ENCODE measurements at regions not wholly inside any gene's neighbourhood (a gene's known extent, or its start where the extent isn't known, plus 50 kb on each side); places are given as distances from the start of the nearest gene placed in this dataset.
"Not testable (repeated sequence)": the region's sequence is repeated elsewhere in the genome, so short reads cannot be mapped to it uniquely, and the experiment has no call there.

GRCh38 chr2:49611796-49612195, 457.5 kb upstream of the FSHR start:
- not testable (repeated sequence) for H3K23ac ChIP-seq (ENCODE audit: low read length); H2BK5ac ChIP-seq (ENCODE audit: low read depth, low read length, poor library complexity)

GRCh38 chr2:49600524-49600923, 446.2 kb upstream of the FSHR start:
- WGBS (ENCODE audit: extremely low coverage, insufficient coverage, insufficient read length) = no CpG with 5 or more reads among the region's 3 CpGs
- Histone ChIP-seq H2BK5ac (ENCODE audit: low read depth, low read length, poor library complexity) (no peak overlapping the region), H3K36me3 (ENCODE audit: control insufficient read depth in 1 of 2, insufficient read depth in 2 of 2, low read length in 2 of 2) (no peaks in the 10 kb centered on the region), H3K79me2 (ENCODE audit: control insufficient read depth, insufficient read depth, low read length, poor library complexity) (no peaks in the 10 kb centered on the region), H3K4me3 (ENCODE audit: low read depth, low read length) (no peak overlapping the region), H4K91ac (ENCODE audit: low read depth, low read length) (no peak overlapping the region), H3K9me3 (ENCODE audit: insufficient read depth, low read depth, low read length) (no peaks in the 10 kb centered on the region), H3K9ac (ENCODE audit: low read length) (no peak overlapping the region), H3K27ac (ENCODE audit: low read depth, low read length) (no peak overlapping the region), H4K12ac (ENCODE audit: low read depth, low read length) (no peak overlapping the region), H2BK120ac (ENCODE audit: insufficient read depth, low read length, poor library complexity) (no peak overlapping the region), H3K4ac (ENCODE audit: low read depth, low read length) (no peak overlapping the region), H3K4me2 (ENCODE audit: low read length) (no peak overlapping the region), H3K4me1 (ENCODE audit: control insufficient read depth in 1 of 2, insufficient read depth in 2 of 2, low read length in 2 of 2) (no peaks in the 10 kb centered on the region), H3K14ac (ENCODE audit: low read length) (no peak overlapping the region), H3K27me3 (ENCODE audit: insufficient read depth, low read length) (no peaks in the 10 kb centered on the region), H3K23ac (ENCODE audit: low read length) (no peak overlapping the region), H2BK12ac (ENCODE audit: low read length) (no peak overlapping the region), H3K79me1 (ENCODE audit: low read length) (no peaks in the 10 kb centered on the region), H2AK5ac (ENCODE audit: low read length) (no peak overlapping the region), H3K18ac (ENCODE audit: low read length) (no peak overlapping the region), H2AFZ (ENCODE audit: insufficient read depth, low read length, poor library complexity) (no peak overlapping the region), H4K8ac (ENCODE audit: low read depth, low read length) (no peak overlapping the region)
- DNase-seq = no peak

More at GRCh38 chr2:49611796-49612195, 457.5 kb upstream of the FSHR start:
- DNase-seq; H4K12ac ChIP-seq (ENCODE audit: low read depth, low read length); H3K9ac ChIP-seq (ENCODE audit: low read length); H3K4me1 ChIP-seq (ENCODE audit: control insufficient read depth in 1 of 2, insufficient read depth in 2 of 2, low read length in 2 of 2); H3K79me1 ChIP-seq (ENCODE audit: low read length); H3K9me3 ChIP-seq (ENCODE audit: insufficient read depth, low read depth, low read length); H4K91ac ChIP-seq (ENCODE audit: low read depth, low read length); H2AK5ac ChIP-seq (ENCODE audit: low read length); H3K4me2 ChIP-seq (ENCODE audit: low read length); H2BK120ac ChIP-seq (ENCODE audit: insufficient read depth, low read length, poor library complexity); H3K4me3 ChIP-seq (ENCODE audit: low read depth, low read length); H3K14ac ChIP-seq (ENCODE audit: low read length); H3K4ac ChIP-seq (ENCODE audit: low read depth, low read length); H3K18ac ChIP-seq (ENCODE audit: low read length); H3K27me3 ChIP-seq (ENCODE audit: insufficient read depth, low read length); H2BK12ac ChIP-seq (ENCODE audit: low read length); H3K79me2 ChIP-seq (ENCODE audit: control insufficient read depth, insufficient read depth, low read length, poor library complexity); H2AFZ ChIP-seq (ENCODE audit: insufficient read depth, low read length, poor library complexity); H4K8ac ChIP-seq (ENCODE audit: low read depth, low read length); H3K27ac ChIP-seq (ENCODE audit: low read depth, low read length); H3K36me3 ChIP-seq (ENCODE audit: control insufficient read depth in 1 of 2, insufficient read depth in 2 of 2, low read length in 2 of 2): not testable (repeated sequence)
- WGBS (ENCODE audit: extremely low coverage, insufficient coverage, insufficient read length) = no CpG with 5 or more reads among the region's 5 CpGs

GRCh38 chr2:49598231-49598630, 443.9 kb upstream of the FSHR start:
- Histone ChIP-seq H3K9ac (ENCODE audit: low read length) (no peak overlapping the region), H2BK5ac (ENCODE audit: low read depth, low read length, poor library complexity) (no peak overlapping the region), H3K79me2 (ENCODE audit: control insufficient read depth, insufficient read depth, low read length, poor library complexity) (no peaks in the 10 kb centered on the region), H3K27me3 (ENCODE audit: insufficient read depth, low read length) (no peaks in the 10 kb centered on the region), H2BK12ac (ENCODE audit: low read length) (no peak overlapping the region), H3K23ac (ENCODE audit: low read length) (no peak overlapping the region), H4K12ac (ENCODE audit: low read depth, low read length) (no peak overlapping the region), H3K9me3 (ENCODE audit: insufficient read depth, low read depth, low read length) (no peaks in the 10 kb centered on the region), H3K4me1 (ENCODE audit: control insufficient read depth in 1 of 2, insufficient read depth in 2 of 2, low read length in 2 of 2) (no peaks in the 10 kb centered on the region), H3K36me3 (ENCODE audit: control insufficient read depth in 1 of 2, insufficient read depth in 2 of 2, low read length in 2 of 2) (no peaks in the 10 kb centered on the region), H4K8ac (ENCODE audit: low read depth, low read length) (no peak overlapping the region), H2AK5ac (ENCODE audit: low read length) (no peak overlapping the region), H3K4me3 (ENCODE audit: low read depth, low read length) (no peak overlapping the region), H3K14ac (ENCODE audit: low read length) (no peak overlapping the region), H3K18ac (ENCODE audit: low read length) (no peak overlapping the region), H4K91ac (ENCODE audit: low read depth, low read length) (no peak overlapping the region), H3K4ac (ENCODE audit: low read depth, low read length) (no peak overlapping the region), H2AFZ (ENCODE audit: insufficient read depth, low read length, poor library complexity) (no peak overlapping the region), H3K27ac (ENCODE audit: low read depth, low read length) (no peak overlapping the region), H3K79me1 (ENCODE audit: low read length) (no peaks in the 10 kb centered on the region), H2BK120ac (ENCODE audit: insufficient read depth, low read length, poor library complexity) (no peak overlapping the region), H3K4me2 (ENCODE audit: low read length) (no peak overlapping the region)
- DNase-seq = no peak
- WGBS (ENCODE audit: extremely low coverage, insufficient coverage, insufficient read length) = no CpG with 5 or more reads among the region's 1 CpG

GRCh38 chr2:49585921-49586320, 431.6 kb upstream of the FSHR start:
- no peak overlapping the region for H2BK120ac ChIP-seq (ENCODE audit: insufficient read depth, low read length, poor library complexity)
- no peak overlapping the region for H4K91ac ChIP-seq (ENCODE audit: low read depth, low read length)
- no peak overlapping the region for H3K27ac ChIP-seq (ENCODE audit: low read depth, low read length)
- no peak overlapping the region for H3K4ac ChIP-seq (ENCODE audit: low read depth, low read length)
- H3K27me3 ChIP-seq (ENCODE audit: insufficient read depth, low read length) = no peaks in the 10 kb centered on the region
- no peaks in the 10 kb centered on the region for H3K36me3 ChIP-seq (ENCODE audit: control insufficient read depth in 1 of 2, insufficient read depth in 2 of 2, low read length in 2 of 2)
- H4K12ac ChIP-seq (ENCODE audit: low read depth, low read length) = no peak overlapping the region
- no peaks in the 10 kb centered on the region for H3K4me1 ChIP-seq (ENCODE audit: control insufficient read depth in 1 of 2, insufficient read depth in 2 of 2, low read length in 2 of 2)
- H4K8ac ChIP-seq (ENCODE audit: low read depth, low read length) = no peak overlapping the region
- no peak overlapping the region for H3K4me3 ChIP-seq (ENCODE audit: low read depth, low read length)
- no peaks in the 10 kb centered on the region for H3K79me2 ChIP-seq (ENCODE audit: control insufficient read depth, insufficient read depth, low read length, poor library complexity)
- no peak overlapping the region for H2BK12ac ChIP-seq (ENCODE audit: low read length)
- H3K14ac ChIP-seq (ENCODE audit: low read length) = no peak overlapping the region
- H3K9me3 ChIP-seq (ENCODE audit: insufficient read depth, low read depth, low read length) = no peaks in the 10 kb centered on the region
- H3K9ac ChIP-seq (ENCODE audit: low read length) = no peak overlapping the region
- H2BK5ac ChIP-seq (ENCODE audit: low read depth, low read length, poor library complexity) = no peak overlapping the region
- no peak overlapping the region for H2AFZ ChIP-seq (ENCODE audit: insufficient read depth, low read length, poor library complexity)
- WGBS (ENCODE audit: extremely low coverage, insufficient coverage, insufficient read length) = no CpG with 5 or more reads among the region's 3 CpGs
- H3K4me2 ChIP-seq (ENCODE audit: low read length) = no peak overlapping the region
- H3K23ac ChIP-seq (ENCODE audit: low read length) = no peak overlapping the region
- H3K79me1 ChIP-seq (ENCODE audit: low read length) = no peaks in the 10 kb centered on the region
- no peak overlapping the region for H2AK5ac ChIP-seq (ENCODE audit: low read length)
- no peak for DNase-seq
- no peak overlapping the region for H3K18ac ChIP-seq (ENCODE audit: low read length)

Data from trophoblast cell (in vitro differentiated cells and primary cell).